Testis (tissue), 2 donors: ENCODE measurements at regions not wholly inside any gene's neighbourhood (a gene's known extent, or its start where the extent isn't known, plus 50 kb on each side); places are given as distances from the start of the nearest gene placed in this dataset.

Source experiments
- POLR2A ChIP-seq: fragments of 450-650 bp; IDR thresholded peaks from one replicate; pipeline ENCODE4 v1.6.1; 2017; ENCODE audit warnings: antibody characterized with exemption, mild to moderate bottlenecking, moderate library complexity
- TF ChIP-seq, protein P1 (sequence below), 3 experiments: fragments of 450-650 bp in 2 of 3; fragments of 200-600 bp in 1 of 3; sonication (generic) in 1 of 3; IDR thresholded peaks; one replicate each; pipeline ENCODE4 v1.5.1; 2016 to 2019; ENCODE audit warnings: antibody characterized with exemption in 3 of 3, mild to moderate bottlenecking in 2 of 3, moderate library complexity in 1 of 3

GRCh38 chr5:96528826-96529474 lies 95.9 kb upstream of the PCSK1 start:
- TF ChIP-seq, protein P1, sequence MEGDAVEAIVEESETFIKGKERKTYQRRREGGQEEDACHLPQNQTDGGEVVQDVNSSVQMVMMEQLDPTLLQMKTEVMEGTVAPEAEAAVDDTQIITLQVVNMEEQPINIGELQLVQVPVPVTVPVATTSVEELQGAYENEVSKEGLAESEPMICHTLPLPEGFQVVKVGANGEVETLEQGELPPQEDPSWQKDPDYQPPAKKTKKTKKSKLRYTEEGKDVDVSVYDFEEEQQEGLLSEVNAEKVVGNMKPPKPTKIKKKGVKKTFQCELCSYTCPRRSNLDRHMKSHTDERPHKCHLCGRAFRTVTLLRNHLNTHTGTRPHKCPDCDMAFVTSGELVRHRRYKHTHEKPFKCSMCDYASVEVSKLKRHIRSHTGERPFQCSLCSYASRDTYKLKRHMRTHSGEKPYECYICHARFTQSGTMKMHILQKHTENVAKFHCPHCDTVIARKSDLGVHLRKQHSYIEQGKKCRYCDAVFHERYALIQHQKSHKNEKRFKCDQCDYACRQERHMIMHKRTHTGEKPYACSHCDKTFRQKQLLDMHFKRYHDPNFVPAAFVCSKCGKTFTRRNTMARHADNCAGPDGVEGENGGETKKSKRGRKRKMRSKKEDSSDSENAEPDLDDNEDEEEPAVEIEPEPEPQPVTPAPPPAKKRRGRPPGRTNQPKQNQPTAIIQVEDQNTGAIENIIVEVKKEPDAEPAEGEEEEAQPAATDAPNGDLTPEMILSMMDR (IDR thresholded peaks at IDR 0.05): no peak
- no peak for TF ChIP-seq POLR2A
